Tibial nerve (tissue), 4 donors: ENCODE measurements at regions not wholly inside any gene's neighbourhood (a gene's known extent, or its start where the extent isn't known, plus 50 kb on each side); places are given as distances from the start of the nearest gene placed in this dataset.

Experiments
- DNase-seq, 2 donors: peaks; one replicate each; pipeline ENCODE4 v3.0.0-alpha.2; 2019; ENCODE audit warnings: low spot score in 2 of 2
- H3K27ac ChIP-seq, 4 donors: fragments of 200-600 bp; sonication (generic) in 3 of 4; one replicate each; pipeline ENCODE4 v1.5.1; 2017 to 2019; ENCODE audit warnings: mild to moderate bottlenecking in 1 of 4
- H3K27me3 ChIP-seq, 2 donors: fragments of 200-600 bp; sonication (generic) in 1 of 2; one replicate each; pipeline versions ENCODE4 v1.5.1 to v1.6.0; 2017 to 2019
- H3K36me3 ChIP-seq, 3 donors: fragments of 200-600 bp; sonication (generic); one replicate each; pipeline ENCODE4 v1.5.1; 2018 to 2019
- H3K4me1 ChIP-seq, 4 donors: fragments of 200-600 bp; sonication (generic) in 3 of 4; one replicate each; pipeline ENCODE4 v1.5.1; 2017 to 2019
- H3K4me3 ChIP-seq, 4 donors: fragments of 200-600 bp; sonication (generic) in 3 of 4; one replicate each; pipeline ENCODE4 v1.5.1; 2017 to 2019; ENCODE audit warnings: mild to moderate bottlenecking in 1 of 4, moderate library complexity in 1 of 4
- H3K9me3 ChIP-seq, 4 donors: fragments of 200-600 bp; sonication (generic) in 3 of 4; one replicate each; pipeline ENCODE4 v1.5.1; 2017 to 2019
- CTCF ChIP-seq, 5 experiments: fragments of 200-600 bp in 3 of 5; fragments of 450-650 bp in 2 of 5; sonication (generic) in 3 of 5; IDR thresholded peaks; one replicate each; pipeline ENCODE4 v1.5.1; 2016 to 2019; ENCODE audit warnings: antibody characterized with exemption in 5 of 5, mild to moderate bottlenecking in 3 of 5, moderate library complexity in 2 of 5
- EP300 ChIP-seq, 2 donors: sonication (generic); formaldehyde crosslinking; IDR thresholded peaks; one replicate each; pipeline ENCODE4 v1.6.1; 2017; ENCODE audit warnings: antibody characterized with exemption in 2 of 2, mild to moderate bottlenecking in 1 of 2
- POLR2A ChIP-seq, 2 donors: fragments of 450-650 bp; IDR thresholded peaks; one replicate each; pipeline ENCODE4 v1.6.1; 2017; ENCODE audit warnings: antibody characterized with exemption in 2 of 2, mild to moderate bottlenecking in 2 of 2, moderate library complexity in 2 of 2
- WGBS, 2 donors: methylation state at CpG; one replicate each; pipeline ENCODE4 v1.1.5; 2018; 5-methylcytosine and 5-hydroxymethylcytosine counted together

- H3K36me3 ChIP-seq: no peaks in the 10 kb centered on the region
- no peaks in the 10 kb centered on the region for H3K4me1 ChIP-seq
- no peaks in the 10 kb centered on the region for H3K9me3 ChIP-seq
- DNase-seq: no peak
- TF ChIP-seq CTCF (IDR thresholded peaks at IDR 0.05) (no peak), POLR2A (IDR thresholded peaks at IDR 0.05) (no peak), EP300 (IDR thresholded peaks at IDR 0.05) (no peak)
- H3K4me3 ChIP-seq: no peak overlapping the region
- H3K27me3 ChIP-seq: no peaks in the 10 kb centered on the region
- 87 to 89% methylated on average over 3 of the region's 3 CpGs for WGBS, 2 donors
- no peak overlapping the region for H3K27ac ChIP-seq
Observed at GRCh38 chr10:8128511-8128910, 74.0 kb downstream of the GATA3 start.

- no peak overlapping the region for H3K27ac ChIP-seq
- no peak overlapping the region for H3K4me3 ChIP-seq
- 83 to 86% methylated on average over 2 of the region's 2 CpGs for WGBS, 2 donors
- no peaks in the 10 kb centered on the region for H3K4me1 ChIP-seq
- H3K9me3 ChIP-seq: no peaks in the 10 kb centered on the region
- no peak for DNase-seq
- TF ChIP-seq CTCF (IDR thresholded peaks at IDR 0.05) (no peak), EP300 (IDR thresholded peaks at IDR 0.05) (no peak), POLR2A (IDR thresholded peaks at IDR 0.05) (no peak)
- H3K27me3 ChIP-seq: no peaks in the 10 kb centered on the region
- no peaks in the 10 kb centered on the region for H3K36me3 ChIP-seq
Observed at GRCh38 chr10:8129438-8129837, 75.0 kb downstream of the GATA3 start.

- H3K4me1 ChIP-seq: no peaks in the 10 kb centered on the region
Observed at GRCh38 chr10:8130973-8131911, 76.8 kb downstream of the GATA3 start.

GRCh38 chr10:8133146-8133545, 78.7 kb downstream of the GATA3 start:
- WGBS, 2 donors: 66 to 72% methylated on average over 8 of the region's 8 CpGs
- TF ChIP-seq EP300 (IDR thresholded peaks at IDR 0.05) (no peak), POLR2A (IDR thresholded peaks at IDR 0.05) (no peak), CTCF (IDR thresholded peaks at IDR 0.05) (no peak)

More at GRCh38 chr10:8130973-8131911, 76.8 kb downstream of the GATA3 start:
- no peak overlapping the region for H3K4me3 ChIP-seq
- H3K27me3 ChIP-seq: no peaks in the 10 kb centered on the region
- no peaks in the 10 kb centered on the region for H3K9me3 ChIP-seq
- TF ChIP-seq POLR2A (IDR thresholded peaks at IDR 0.05): no peak
- no peak for TF ChIP-seq CTCF (IDR thresholded peaks at IDR 0.05)
- no peak for TF ChIP-seq EP300 (IDR thresholded peaks at IDR 0.05)
- H3K36me3 ChIP-seq: no peaks in the 10 kb centered on the region
- DNase-seq: no peak
- no peak overlapping the region for H3K27ac ChIP-seq
- WGBS, 2 donors: 88 to 89% methylated on average over 8 of the region's 8 CpGs

GRCh38 chr10:8136736-8137135, 82.2 kb downstream of the GATA3 start:
- TF ChIP-seq EP300 (IDR thresholded peaks at IDR 0.05) (no peak), CTCF (IDR thresholded peaks at IDR 0.05) (no peak), POLR2A (IDR thresholded peaks at IDR 0.05) (no peak)
- H3K27me3 ChIP-seq: no peaks in the 10 kb centered on the region
- H3K36me3 ChIP-seq: no peaks in the 10 kb centered on the region
- 67 to 82% methylated on average over 2 of the region's 2 CpGs for WGBS, 2 donors
- no peaks in the 10 kb centered on the region for H3K4me1 ChIP-seq
- no peak for DNase-seq
- H3K27ac ChIP-seq: no peak overlapping the region
- no peak overlapping the region for H3K4me3 ChIP-seq
- H3K9me3 ChIP-seq: no peaks in the 10 kb centered on the region

More at GRCh38 chr10:8133146-8133545, 78.7 kb downstream of the GATA3 start:
- Histone ChIP-seq H3K36me3 (no peaks in the 10 kb centered on the region), H3K27ac (no peak overlapping the region), H3K4me3 (no peak overlapping the region), H3K4me1 (no peaks in the 10 kb centered on the region), H3K27me3 (no peaks in the 10 kb centered on the region), H3K9me3 (no peaks in the 10 kb centered on the region)
- no peak for DNase-seq
